SK-N-SH (cell line): ENCODE measurements at regions not wholly inside any gene's neighbourhood (a gene's known extent, or its start where the extent isn't known, plus 50 kb on each side); places are given as distances from the start of the nearest gene placed in this dataset.

Source experiments
- CTCF ChIA-PET: fragments of 300-600, 350-600 bp; formaldehyde crosslinking; extraction: SDS; loops from one replicate; lab custom pipeline; 2021; lab: Yijun Ruan, JAX
- POLR2A ChIA-PET: fragments of 350-600 bp; sonication (Branson Sonifier 250); formaldehyde crosslinking; extraction: SDS; loops from one replicate; lab custom pipeline; 2020; ENCODE audit warnings: antibody characterized with exemption, inconsistent platforms; lab: Yijun Ruan, JAX
- DNase-seq: peaks from one replicate; pipeline ENCODE4 v3.0.0; 2012
- H2AFZ ChIP-seq: fragments of 200-600 bp; sonication (generic); 2 replicates; pipeline ENCODE4 v1.8.1; 2016; ENCODE audit warnings: antibody characterized with exemption, mild to moderate bottlenecking, low read depth
- H3F3A ChIP-seq: fragments of 200-600 bp; sonication (generic); replicated peaks from 2 replicates; pipeline ENCODE3; 2016; ENCODE audit warnings: antibody characterized with exemption, mild to moderate bottlenecking; ENCODE audit not compliant: insufficient read depth
- H3K27ac ChIP-seq, 2 experiments: fragments of 200-500 bp in 1 of 2; fragments of 200-600 bp in 1 of 2; sonication (Bioruptor generic) in 1 of 2; sonication (generic), shearing (Covaris generic) in 1 of 2; 2 replicates each; pipeline versions ENCODE4 v1.5.1 to v1.6.1; 2014 to 2016; ENCODE audit warnings: low read depth in 2 of 2, inconsistent platforms in 1 of 2, low read length in 1 of 2, mild to moderate bottlenecking in 1 of 2, mixed read lengths in 1 of 2
- H3K27me3 ChIP-seq: fragments of 200-600 bp; sonication (generic), shearing (Covaris generic); 2 replicates; pipeline ENCODE4 v1.6.1; 2016; ENCODE audit warnings: mixed run types; ENCODE audit not compliant: insufficient read depth
- H3K36me3 ChIP-seq, 2 experiments: fragments of 200-500 bp in 1 of 2; fragments of 200-600 bp in 1 of 2; sonication (Bioruptor generic) in 1 of 2; sonication (generic) in 1 of 2; replicated peaks in 1 of 2; 2 replicates each; pipeline versions ENCODE3 to v1.5.1; 2014 to 2016; ENCODE audit warnings: low read length in 1 of 2, mild to moderate bottlenecking in 1 of 2; ENCODE audit not compliant: insufficient read depth in 2 of 2, control insufficient read depth in 1 of 2
- H3K4me1 ChIP-seq, 2 experiments: fragments of 200-500 bp in 1 of 2; fragments of 200-600 bp in 1 of 2; sonication (Bioruptor generic) in 1 of 2; sonication (generic), shearing (Covaris generic) in 1 of 2; 2 replicates each; pipeline versions ENCODE4 v1.5.1 to v1.6.1; 2014 to 2016; ENCODE audit warnings: low read depth in 1 of 2, low read length in 1 of 2, mixed run types in 1 of 2; ENCODE audit not compliant: insufficient read depth in 2 of 2, control insufficient read depth in 1 of 2
- H3K4me2 ChIP-seq: fragments of 200-600 bp; sonication (generic), shearing (Covaris generic); 2 replicates; pipeline ENCODE4 v1.6.1; 2017; ENCODE audit warnings: mixed run types
- H3K4me3 ChIP-seq, 2 experiments: fragments of 200-500 bp in 1 of 2; fragments of 200-600 bp in 1 of 2; sonication (Bioruptor generic) in 1 of 2; sonication (generic), shearing (Covaris generic) in 1 of 2; 2 replicates each; pipeline versions ENCODE4 v1.5.1 to v1.8.1; 2014 to 2016; ENCODE audit warnings: low read depth in 2 of 2, inconsistent platforms in 1 of 2, low read length in 1 of 2, mild to moderate bottlenecking in 1 of 2, mixed read lengths in 1 of 2, moderate library complexity in 1 of 2
- H3K79me2 ChIP-seq: fragments of 200-600 bp; sonication (generic); 2 replicates; pipeline ENCODE4 v1.8.1; 2017; ENCODE audit warnings: mild to moderate bottlenecking; ENCODE audit not compliant: insufficient read depth
- H3K9ac ChIP-seq: fragments of 200-600 bp; sonication (generic); 2 replicates; pipeline ENCODE4 v1.6.1; 2017; ENCODE audit warnings: mixed run types
- H3K9me2 ChIP-seq: fragments of 200-600 bp; sonication (generic); 2 replicates; pipeline ENCODE4 v1.6.1; 2017; ENCODE audit warnings: mixed run types
- H3K9me3 ChIP-seq: fragments of 200-600 bp; sonication (generic); 2 replicates; pipeline ENCODE4 v1.6.1; 2017; ENCODE audit warnings: mixed run types, mild to moderate bottlenecking, moderate library complexity
- H4K20me1 ChIP-seq: fragments of 200-600 bp; sonication (generic); 2 replicates; pipeline ENCODE4 v1.6.1; 2017; ENCODE audit warnings: mild to moderate bottlenecking, mixed run types; ENCODE audit not compliant: insufficient read depth
- CHD2 ChIP-seq: fragments of 150-350 bp; IDR thresholded peaks from 2 replicates; pipeline ENCODE4 v1.6.1; 2018; ENCODE audit warnings: low read length; ENCODE audit not compliant: partially characterized antibody
- ELF1 ChIP-seq: IDR thresholded peaks from 2 replicates; pipeline ENCODE4 v1.4.0; 2012
- EP300 ChIP-seq, 2 experiments: IDR thresholded peaks; 2 replicates each; pipeline versions ENCODE4 v1.4.0 to v1.6.1; 2012; ENCODE audit warnings: borderline replicate concordance in 1 of 2, low read depth in 1 of 2, low read length in 1 of 2
- EZH2phosphoT487 ChIP-seq: fragments of 200-600 bp; sonication (generic); IDR thresholded peaks from 2 replicates; pipeline ENCODE4 v1.6.1; 2017; ENCODE audit warnings: low read depth, mixed run types, mild to moderate bottlenecking, antibody characterized with exemption, moderate library complexity, borderline replicate concordance
- FOXJ3 ChIP-seq: sonication (generic); formaldehyde crosslinking; IDR thresholded peaks from 2 replicates; pipeline ENCODE4 v1.5.1; 2020; ENCODE audit warnings: mild to moderate bottlenecking, missing genetic modification reagents
- GABPA ChIP-seq: IDR thresholded peaks from 2 replicates; pipeline ENCODE4 v1.4.0; 2012; ENCODE audit warnings: low read depth, mild to moderate bottlenecking
- GATA2 ChIP-seq: sonication (generic); formaldehyde crosslinking; IDR thresholded peaks from 2 replicates; pipeline ENCODE4 v1.5.0; 2020; ENCODE audit warnings: mild to moderate bottlenecking, missing genetic modification reagents
- IRF3 ChIP-seq: fragments of 150-350 bp; IDR thresholded peaks from 2 replicates; pipeline ENCODE4 v1.6.1; 2016; ENCODE audit warnings: mild to moderate bottlenecking, low read depth, low read length
- JUND ChIP-seq: IDR thresholded peaks from 2 replicates; pipeline ENCODE4 v1.4.0; 2012
- MEF2A ChIP-seq: IDR thresholded peaks from 2 replicates; pipeline ENCODE4 v1.4.0; 2012; ENCODE audit warnings: low read depth, borderline replicate concordance
- MXI1 ChIP-seq: IDR thresholded peaks from 2 replicates; pipeline ENCODE4 v1.6.1; 2012; ENCODE audit warnings: mild to moderate bottlenecking, low read depth, low read length, improper control_type of control experiment
- NFIC ChIP-seq: IDR thresholded peaks from 2 replicates; pipeline ENCODE4 v1.4.0; 2012; ENCODE audit warnings: borderline replicate concordance
- NRF1 ChIP-seq: IDR thresholded peaks from 2 replicates; pipeline ENCODE4 v1.6.1; 2012; ENCODE audit warnings: low read depth, mild to moderate bottlenecking, low read length
- PBX3 ChIP-seq: IDR thresholded peaks from 2 replicates; pipeline ENCODE4; 2012
- POLR2AphosphoS5 ChIP-seq: IDR thresholded peaks from 2 replicates; pipeline ENCODE4 v1.6.1; 2012; ENCODE audit warnings: low read depth, low read length
- RAD21 ChIP-seq: IDR thresholded peaks from 2 replicates; pipeline ENCODE4 v1.6.1; 2012; ENCODE audit warnings: mild to moderate bottlenecking, low read length
- RCOR1 ChIP-seq: fragments of 150-350 bp; IDR thresholded peaks from 2 replicates; pipeline ENCODE4 v1.6.1; 2017; ENCODE audit warnings: antibody characterized with exemption, low read length
- RFX5 ChIP-seq: IDR thresholded peaks from 2 replicates; pipeline ENCODE4 v1.6.1; 2012; ENCODE audit warnings: mild to moderate bottlenecking, improper control_type of control experiment, low read length
- RXRA ChIP-seq: IDR thresholded peaks from 2 replicates; pipeline ENCODE4 v1.4.0; 2012; ENCODE audit warnings: low read depth, mild to moderate bottlenecking, borderline replicate concordance
- TAF1 ChIP-seq: IDR thresholded peaks from 2 replicates; pipeline ENCODE4 v1.6.1; 2012; ENCODE audit warnings: low read depth, mild to moderate bottlenecking, low read length, moderate library complexity, borderline replicate concordance
- TCF12 ChIP-seq: IDR thresholded peaks from 2 replicates; pipeline ENCODE4 v1.4.0; 2012
- USF1 ChIP-seq: IDR thresholded peaks from 2 replicates; pipeline ENCODE4 v1.4.0; 2012; ENCODE audit warnings: low read depth, borderline replicate concordance
- USF2 ChIP-seq: fragments of 150-350 bp; IDR thresholded peaks from 2 replicates; pipeline ENCODE4 v1.6.1; 2017; ENCODE audit warnings: antibody characterized with exemption, low read length, low read depth, borderline replicate concordance
- YY1 ChIP-seq: IDR thresholded peaks from 2 replicates; pipeline ENCODE4 v1.4.0; 2012; ENCODE audit warnings: low read depth, mild to moderate bottlenecking
- ZBTB33 ChIP-seq: IDR thresholded peaks from 2 replicates; pipeline ENCODE4 v1.4.0; 2012; ENCODE audit warnings: low read depth, borderline replicate concordance
- WGBS: methylation state at CpG from one replicate; pipeline ENCODE4 v1.1.6; 2017; ENCODE audit warnings: low lambda C conversion rate; 5-methylcytosine and 5-hydroxymethylcytosine counted together

GRCh38 chr2:201538025-201538424 is 86.5 kb downstream of the STRADB start:
- TF ChIP-seq ZBTB33 (no peak), MEF2A (no peak), NRF1 (no peak), YY1 (no peak), EZH2phosphoT487 (no peak), GATA2 (CRISPR knock-in tag) (no peak), JUND (no peak), FOXJ3 (no peak), NFIC (no peak), CHD2 (no peak), POLR2AphosphoS5 (no peak), RXRA (no peak), ELF1 (no peak), TCF12 (no peak), MXI1 (no peak), RCOR1 (no peak)
- H4K20me1 ChIP-seq, result no peaks in the 10 kb centered on the region
- DNase-seq, result no peak
- H3F3A ChIP-seq, result peaks cover 5% of the 10 kb centered on the region
- no peaks in the 10 kb centered on the region for H3K27me3 ChIP-seq
- no peaks in the 10 kb centered on the region for H3K9me2 ChIP-seq
- no peaks in the 10 kb centered on the region for H3K4me1 ChIP-seq
- no peak overlapping the region for H2AFZ ChIP-seq
- H3K9me3 ChIP-seq, result peaks cover 16% of the 10 kb centered on the region
- ChIA-PET POLR2A (no interaction called here), CTCF (interaction anchor here (0.9 kb wide), 1 partner anchor 57 kb away, joined by 3 read pairs; no protein-coding TSS in a partner anchor)
- no peak overlapping the region for H3K9ac ChIP-seq
- WGBS, result 9% methylated on average over 1 of the region's 1 CpG
- H3K4me2 ChIP-seq, result no peak overlapping the region
- no peaks in the 10 kb centered on the region for H3K79me2 ChIP-seq
- no peak overlapping the region for H3K4me3 ChIP-seq
- H3K27ac ChIP-seq, result no peak overlapping the region
- no peaks in the 10 kb centered on the region for H3K36me3 ChIP-seq

GRCh38 chr2:201536754-201537153 is 85.2 kb downstream of the STRADB start:
- Histone ChIP-seq H3K4me1 (no peaks in the 10 kb centered on the region), H4K20me1 (no peaks in the 10 kb centered on the region), H2AFZ (no peak overlapping the region), H3K9me3 (peaks cover 19% of the 10 kb centered on the region), H3K36me3 (no peaks in the 10 kb centered on the region), H3K4me2 (no peak overlapping the region), H3K27ac (no peak overlapping the region), H3F3A (peaks cover 15% of the 10 kb centered on the region), H3K9me2 (no peaks in the 10 kb centered on the region), H3K27me3 (no peaks in the 10 kb centered on the region), H3K9ac (no peak overlapping the region), H3K79me2 (no peaks in the 10 kb centered on the region), H3K4me3 (no peak overlapping the region)
- CTCF ChIA-PET, result no interaction called here
- no peak for DNase-seq
- POLR2A ChIA-PET, result no interaction called here
- 89% methylated on average over 1 of the region's 1 CpG for WGBS
- TF ChIP-seq USF2 (no peak), PBX3 (no peak), FOXJ3 (no peak), RCOR1 (no peak), NRF1 (no peak), GABPA (no peak), GATA2 (CRISPR knock-in tag) (no peak), USF1 (no peak), TAF1 (no peak), RXRA (no peak), IRF3 (no peak), RAD21 (no peak), JUND (no peak), YY1 (no peak), EP300 (IDR thresholded peaks at IDR 0.05; ENCODE audit: borderline replicate concordance in 1 of 2, low read depth in 1 of 2, low read length in 1 of 2) (no peak), RFX5 (no peak)
